ENCODE measurements at regions not wholly inside any gene's neighbourhood (a gene's known extent, or its start where the extent isn't known, plus 50 kb on each side); places are given as distances from the start of the nearest gene placed in this dataset.

DNA sequence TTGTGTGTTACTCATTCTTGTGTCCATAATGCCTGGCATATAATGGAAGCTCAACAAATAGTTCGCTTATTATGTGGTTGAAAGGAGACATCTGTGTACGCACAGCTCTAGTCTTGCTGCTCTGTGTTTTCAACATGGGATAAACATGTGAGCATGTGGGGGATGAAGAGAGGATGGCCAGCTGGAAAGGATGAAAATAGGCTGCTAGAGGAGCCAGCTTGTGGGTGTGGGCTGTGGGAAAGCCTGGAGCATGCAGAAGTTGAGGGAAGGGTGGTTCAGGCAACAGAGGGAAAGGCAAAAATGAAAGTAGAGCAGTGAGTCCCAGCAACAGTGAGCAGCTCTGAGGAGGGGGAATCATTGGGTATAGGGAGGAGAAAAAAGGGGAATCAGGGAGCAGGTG lies 324.6 kb upstream of the CDH11 start:
- ATAC-seq = peak in 1 of 2 donors; percentile 41
- 73% methylated on average over 2 of the region's 2 CpGs for WGBS
- intact Hi-C loops (cut with DNase I) = no loop called here

DNA sequence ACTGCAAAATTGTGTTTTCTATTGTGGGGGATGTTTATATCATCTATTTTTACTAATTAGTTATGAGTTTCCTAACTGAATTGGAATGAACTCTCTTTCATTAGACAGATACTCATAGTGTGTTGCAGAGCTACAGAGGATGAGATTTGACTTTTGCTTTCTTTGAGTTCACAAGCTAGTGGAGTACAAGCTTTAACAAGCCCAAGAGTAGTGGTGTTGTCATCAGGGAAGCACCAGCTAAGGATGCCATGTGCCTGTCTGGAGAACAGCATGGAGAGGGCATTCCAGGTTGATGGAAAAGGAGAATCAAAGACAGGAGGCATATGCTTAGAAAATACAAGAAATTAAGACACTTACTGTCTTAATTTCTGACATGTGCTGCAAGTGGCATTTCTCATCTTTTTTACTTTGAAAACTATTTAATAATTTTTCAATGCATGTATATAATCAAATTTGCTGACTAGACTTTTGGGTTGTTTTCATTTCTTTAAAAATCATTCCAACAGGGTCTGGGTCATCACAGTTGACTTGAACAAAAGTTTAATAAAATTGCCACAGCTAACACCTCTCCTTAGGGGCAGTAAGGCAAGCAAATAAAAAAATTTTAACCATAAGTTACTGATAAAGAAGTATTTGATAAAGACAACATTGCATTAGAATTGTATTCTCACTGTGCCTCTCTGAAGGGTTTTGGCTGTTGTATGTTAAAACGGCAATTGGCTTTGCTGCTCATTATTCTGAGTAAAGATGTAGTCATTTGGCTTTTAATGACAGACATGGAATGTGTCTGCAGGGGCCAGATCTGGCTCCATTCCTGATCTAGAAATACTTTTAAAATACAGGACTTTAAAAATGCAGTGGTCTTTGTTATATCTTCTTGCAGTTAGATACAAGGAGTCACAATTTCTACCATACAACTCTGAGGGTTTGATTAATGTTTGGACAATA lies 323.7 kb upstream of the CDH11 start:
- ATAC-seq (no peak), DNase-seq (no peak)
- Histone ChIP-seq H3K27ac (ENCODE audit: low read length) (no peak overlapping the region), H3K9me3 (ENCODE audit: control insufficient read depth, low read length) (no peaks in the 10 kb centered on the region), H3K4me1 (ENCODE audit: control insufficient read depth, insufficient read depth, low read length) (no peaks in the 10 kb centered on the region), H3K4me3 (ENCODE audit: low read length) (no peak overlapping the region), H3K27me3 (ENCODE audit: control insufficient read depth, insufficient read depth) (no peaks in the 10 kb centered on the region)
- intact Hi-C loops (cut with DNase I) = no loop called here
- WGBS = 44% methylated on average over 1 of the region's 1 CpG

More for the DNA sequence above, 324.6 kb upstream of the CDH11 start:
- no peak overlapping the region for H3K27ac ChIP-seq (ENCODE audit: low read length)
- no peak overlapping the region for H3K4me3 ChIP-seq (ENCODE audit: low read length)
- no peaks in the 10 kb centered on the region for H3K27me3 ChIP-seq (ENCODE audit: control insufficient read depth, insufficient read depth)
- no peak for DNase-seq
- no peaks in the 10 kb centered on the region for H3K4me1 ChIP-seq (ENCODE audit: control insufficient read depth, insufficient read depth, low read length)
- no peaks in the 10 kb centered on the region for H3K9me3 ChIP-seq (ENCODE audit: control insufficient read depth, low read length)

DNA sequence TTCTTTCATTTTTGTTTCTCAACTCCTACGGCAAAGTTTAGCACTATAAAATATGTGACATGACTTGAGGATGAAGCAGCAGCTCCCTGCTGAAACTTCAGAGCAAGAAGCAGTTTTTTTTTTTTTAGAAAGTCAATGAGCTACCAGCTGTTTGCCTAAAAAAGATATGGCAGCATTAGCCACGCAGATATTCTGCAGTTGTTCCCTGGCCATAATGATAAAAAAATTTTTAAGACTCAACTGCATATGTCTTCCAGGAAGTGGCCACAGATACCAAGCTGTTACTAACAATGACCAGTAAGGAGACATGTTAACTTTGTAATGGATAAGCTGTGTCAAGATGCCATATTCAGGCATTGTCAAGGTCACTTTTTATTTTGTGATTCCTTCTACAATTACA lies 319.6 kb upstream of the CDH11 start:
- Histone ChIP-seq H3K4me1 (ENCODE audit: control insufficient read depth, insufficient read depth, low read length) (no peaks in the 10 kb centered on the region), H3K4me3 (ENCODE audit: low read length) (no peak overlapping the region), H3K27me3 (ENCODE audit: control insufficient read depth, insufficient read depth) (no peaks in the 10 kb centered on the region), H3K9me3 (ENCODE audit: control insufficient read depth, low read length) (no peaks in the 10 kb centered on the region), H3K27ac (ENCODE audit: low read length) (no peak overlapping the region)
- intact Hi-C loops (cut with DNase I) = no loop called here
- no peak for DNase-seq
- no peak for ATAC-seq
- WGBS = 48% methylated on average over 2 of the region's 2 CpGs

DNA sequence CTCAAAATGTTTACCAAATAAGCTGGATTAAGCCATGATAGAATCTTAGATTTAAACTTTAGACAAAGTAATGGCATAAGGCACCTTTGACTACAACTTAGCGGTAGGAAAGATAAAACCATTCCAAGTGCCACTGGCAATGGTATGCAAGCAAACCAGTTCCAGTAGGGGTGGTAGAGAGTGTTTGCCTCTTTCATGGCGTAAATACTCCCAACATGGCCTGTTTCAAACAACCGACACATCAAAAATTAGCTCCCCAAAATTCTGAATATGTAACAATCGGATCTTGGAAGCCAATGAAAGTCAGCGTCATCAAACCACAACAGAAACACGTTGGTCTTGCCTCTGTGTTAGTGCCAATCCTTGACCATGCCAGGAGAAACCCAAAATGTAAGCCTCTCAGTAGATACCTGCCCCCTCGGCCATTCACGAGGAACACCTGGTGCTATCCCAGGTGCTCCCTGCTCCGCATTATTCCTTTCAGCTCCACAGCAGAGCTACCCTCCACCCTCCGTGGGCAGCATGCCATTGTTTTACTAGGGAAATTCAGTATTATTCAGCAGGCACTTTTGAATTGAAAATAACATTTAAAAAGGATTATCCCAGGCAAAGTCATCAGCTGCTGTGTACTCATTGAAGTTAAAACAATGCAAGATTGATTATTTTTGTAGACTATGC lies 307.8 kb upstream of the CDH11 start:
- H3K27me3 ChIP-seq (ENCODE audit: control insufficient read depth, insufficient read depth) = no peaks in the 10 kb centered on the region
- H3K4me3 ChIP-seq (ENCODE audit: low read length) = no peak overlapping the region
- no peaks in the 10 kb centered on the region for H3K4me1 ChIP-seq (ENCODE audit: control insufficient read depth, insufficient read depth, low read length)
- H3K27ac ChIP-seq (ENCODE audit: low read length) = no peak overlapping the region
- DNase-seq = no peak
- H3K9me3 ChIP-seq (ENCODE audit: control insufficient read depth, low read length) = no peaks in the 10 kb centered on the region
- 84% methylated on average over 10 of the region's 10 CpGs for WGBS
- no peak for ATAC-seq
- intact Hi-C loops (cut with DNase I) = no loop called here

DNA sequence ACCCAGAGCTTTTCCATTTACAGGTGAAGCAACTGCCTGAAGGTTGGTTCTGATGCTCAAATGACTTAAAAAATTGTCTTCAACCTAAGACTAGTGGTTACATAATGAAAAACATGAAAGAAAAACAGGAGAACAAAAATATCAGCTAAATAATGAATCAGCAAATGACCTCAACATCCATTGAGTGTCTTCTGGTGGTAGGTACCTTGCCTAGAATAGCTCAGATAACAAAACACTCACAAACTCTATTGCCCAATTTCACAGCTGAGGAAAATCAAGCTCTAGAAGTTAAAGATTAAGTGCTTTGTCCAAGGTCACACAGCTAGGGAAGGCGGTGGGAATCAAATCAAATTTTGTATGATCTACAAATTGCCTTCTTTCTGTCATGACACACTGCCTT lies 304.6 kb upstream of the CDH11 start:
- intact Hi-C loops (cut with DNase I) = no loop called here
- no peaks in the 10 kb centered on the region for H3K27me3 ChIP-seq (ENCODE audit: control insufficient read depth, insufficient read depth)
- ATAC-seq (no peak), DNase-seq (no peak)
- H3K4me3 ChIP-seq (ENCODE audit: low read length) = no peak overlapping the region
- no peaks in the 10 kb centered on the region for H3K4me1 ChIP-seq (ENCODE audit: control insufficient read depth, insufficient read depth, low read length)
- 92% methylated on average over 1 of the region's 1 CpG for WGBS
- H3K9me3 ChIP-seq (ENCODE audit: control insufficient read depth, low read length) = no peaks in the 10 kb centered on the region
- H3K27ac ChIP-seq (ENCODE audit: low read length) = no peak overlapping the region

GRCh38 chr16:65422934-65423333 lies 301.1 kb upstream of the CDH11 start:
- 74% methylated on average over 4 of the region's 4 CpGs for WGBS
- Histone ChIP-seq H3K27me3 (ENCODE audit: control insufficient read depth, insufficient read depth) (no peaks in the 10 kb centered on the region), H3K27ac (ENCODE audit: low read length) (no peak overlapping the region), H3K4me1 (ENCODE audit: control insufficient read depth, insufficient read depth, low read length) (no peaks in the 10 kb centered on the region), H3K4me3 (ENCODE audit: low read length) (no peak overlapping the region), H3K9me3 (ENCODE audit: control insufficient read depth, low read length) (no peaks in the 10 kb centered on the region)
- intact Hi-C loops (cut with DNase I) = no loop called here
- DNase-seq (no peak), ATAC-seq (no peak)

DNA sequence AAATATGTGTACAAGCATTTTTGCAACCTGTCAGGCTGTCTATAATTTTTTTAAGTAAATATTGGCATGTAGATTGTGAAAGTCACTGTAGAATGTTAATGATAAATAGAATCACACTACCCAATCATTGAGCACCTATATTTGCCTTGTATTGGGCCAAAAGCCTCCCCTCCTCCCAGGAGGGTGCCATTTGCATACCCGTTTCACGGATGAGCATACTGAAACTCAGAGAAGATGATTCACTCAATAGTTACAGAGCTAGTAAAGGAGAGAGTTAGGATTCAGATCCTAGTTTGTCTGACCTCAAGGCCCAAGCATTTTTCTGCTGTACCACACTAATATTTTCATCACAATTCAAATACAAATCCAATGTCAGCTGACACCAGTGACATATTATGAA lies 299.7 kb upstream of the CDH11 start:
- Histone ChIP-seq H3K4me3 (ENCODE audit: low read length) (no peak overlapping the region), H3K9me3 (ENCODE audit: control insufficient read depth, low read length) (no peaks in the 10 kb centered on the region), H3K27ac (ENCODE audit: low read length) (no peak overlapping the region), H3K4me1 (ENCODE audit: control insufficient read depth, insufficient read depth, low read length) (no peaks in the 10 kb centered on the region), H3K27me3 (ENCODE audit: control insufficient read depth, insufficient read depth) (no peaks in the 10 kb centered on the region)
- DNase-seq = no peak
- WGBS = 92% methylated on average over 2 of the region's 2 CpGs
- intact Hi-C loops (cut with DNase I) = no loop called here
- no peak for ATAC-seq

- Histone ChIP-seq H3K4me1 (ENCODE audit: control insufficient read depth, insufficient read depth, low read length) (no peaks in the 10 kb centered on the region), H3K9me3 (ENCODE audit: control insufficient read depth, low read length) (no peaks in the 10 kb centered on the region), H3K4me3 (ENCODE audit: low read length) (no peak overlapping the region), H3K27me3 (ENCODE audit: control insufficient read depth, insufficient read depth) (no peaks in the 10 kb centered on the region), H3K27ac (ENCODE audit: low read length) (no peak overlapping the region)
- intact Hi-C loops (cut with DNase I) = no loop called here
- no peak for ATAC-seq
- WGBS = 70% methylated on average over 6 of the region's 6 CpGs
- DNase-seq = no peak
These were observed 296.6 kb upstream of the CDH11 start for GRCh38 chr16:65418435-65418834.

- H3K4me3 ChIP-seq (ENCODE audit: low read length) = no peak overlapping the region
- DNase-seq (no peak), ATAC-seq (no peak)
- no peaks in the 10 kb centered on the region for H3K9me3 ChIP-seq (ENCODE audit: control insufficient read depth, low read length)
- WGBS = 96% methylated on average over 3 of the region's 3 CpGs
- no peaks in the 10 kb centered on the region for H3K4me1 ChIP-seq (ENCODE audit: control insufficient read depth, insufficient read depth, low read length)
- intact Hi-C loops (cut with DNase I) = no loop called here
- H3K27ac ChIP-seq (ENCODE audit: low read length) = no peak overlapping the region
- no peaks in the 10 kb centered on the region for H3K27me3 ChIP-seq (ENCODE audit: control insufficient read depth, insufficient read depth)
These were observed 293.6 kb upstream of the CDH11 start for GRCh38 chr16:65415460-65415859.

- ATAC-seq = no peak
- 62% methylated on average over 7 of the region's 7 CpGs for WGBS
- Histone ChIP-seq H3K27ac (ENCODE audit: low read length) (no peak overlapping the region), H3K27me3 (ENCODE audit: control insufficient read depth, insufficient read depth) (no peaks in the 10 kb centered on the region), H3K4me3 (ENCODE audit: low read length) (no peak overlapping the region), H3K4me1 (ENCODE audit: control insufficient read depth, insufficient read depth, low read length) (no peaks in the 10 kb centered on the region), H3K9me3 (ENCODE audit: control insufficient read depth, low read length) (no peaks in the 10 kb centered on the region)
- intact Hi-C loops (cut with DNase I) = no loop called here
- DNase-seq = no peak
These were observed 292.6 kb upstream of the CDH11 start for GRCh38 chr16:65414284-65414984.

GRCh38 chr16:65413861-65414260 lies 292.0 kb upstream of the CDH11 start:
- H3K27ac ChIP-seq (ENCODE audit: low read length) = no peak overlapping the region
- H3K9me3 ChIP-seq (ENCODE audit: control insufficient read depth, low read length) = no peaks in the 10 kb centered on the region
- no peaks in the 10 kb centered on the region for H3K27me3 ChIP-seq (ENCODE audit: control insufficient read depth, insufficient read depth)
- intact Hi-C loops (cut with DNase I) = no loop called here
- whole genome bisulfite sequencing = 92% methylated on average over 2 of the region's 2 CpGs
- DNase-seq = no peak
- H3K4me3 ChIP-seq (ENCODE audit: low read length) = no peak overlapping the region
- H3K4me1 ChIP-seq (ENCODE audit: control insufficient read depth, insufficient read depth, low read length) = no peaks in the 10 kb centered on the region
- no peak for ATAC-seq
